ENCODE measurements at regions not wholly inside any gene's neighbourhood (a gene's known extent, or its start where the extent isn't known, plus 50 kb on each side); places are given as distances from the start of the nearest gene placed in this dataset.
A peak's percentile ranks its signal among the peaks of the same experiment; 100 is the strongest.

DNA sequence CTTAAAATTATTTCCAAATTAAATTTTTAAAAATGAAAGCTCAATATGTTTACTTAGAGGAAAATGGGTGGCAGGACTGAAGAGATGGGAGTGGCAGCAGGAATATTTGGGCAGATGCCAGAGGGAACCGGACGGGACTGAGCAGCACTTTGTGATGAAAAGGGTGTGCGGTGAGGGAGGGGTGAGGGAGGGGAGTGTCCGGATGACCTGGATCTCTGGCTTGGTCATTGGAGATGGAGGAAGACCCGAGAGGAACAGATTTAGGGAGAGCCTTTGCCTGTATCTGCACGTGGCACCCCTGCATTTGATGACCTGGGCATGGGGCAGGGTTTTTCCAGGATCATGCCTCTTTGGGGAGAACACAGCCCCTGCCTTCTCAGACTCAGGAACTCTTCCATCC is 201.1 kb upstream of the MVB12B start:
- DNase-seq (ENCODE audit: low read depth), result no peak

DNA sequence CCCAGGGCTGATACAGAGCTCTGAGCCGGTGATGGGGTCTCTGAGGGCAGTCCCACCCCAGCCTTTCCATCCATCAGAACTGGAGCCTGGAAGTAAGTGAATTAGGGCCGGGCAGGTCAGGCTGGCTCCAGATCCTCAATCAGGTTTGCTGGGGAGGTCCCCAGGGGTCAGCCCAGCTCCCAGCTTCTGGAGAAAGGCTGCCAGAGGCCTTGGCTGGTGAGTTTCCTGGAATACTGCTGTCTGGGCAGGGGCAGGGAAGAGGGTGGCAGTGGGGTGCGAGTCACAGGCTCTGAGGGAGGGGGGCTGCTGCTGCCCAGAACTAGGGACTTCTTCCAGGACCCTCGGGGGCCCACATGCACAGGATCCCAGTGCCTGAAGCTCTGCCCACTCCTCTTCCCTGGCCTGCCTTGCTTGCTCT is 200.6 kb upstream of the MVB12B start:
- no peak for DNase-seq (ENCODE audit: low read depth)

DNA sequence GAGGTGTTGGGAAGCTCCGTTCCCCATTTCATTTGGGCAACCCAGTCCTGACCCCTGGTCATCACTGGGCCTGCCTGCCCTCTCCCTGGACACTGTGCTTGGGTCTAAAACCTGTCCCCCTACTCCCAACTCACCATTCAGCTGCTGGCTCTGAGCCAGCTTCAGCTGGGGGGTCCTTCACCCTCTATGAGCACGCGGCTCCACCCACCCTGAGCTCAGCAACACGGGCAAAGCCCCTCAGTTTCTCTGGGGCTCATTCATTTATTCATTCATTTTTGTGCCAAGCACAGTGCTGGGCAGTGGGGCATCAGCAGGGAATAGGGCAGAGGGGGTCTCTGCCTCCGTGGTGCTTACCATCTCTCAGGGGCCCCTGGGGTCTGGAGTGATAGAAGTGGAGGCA is 199.8 kb upstream of the MVB12B start:
- DNase-seq (ENCODE audit: low read depth), result no peak

DNA sequence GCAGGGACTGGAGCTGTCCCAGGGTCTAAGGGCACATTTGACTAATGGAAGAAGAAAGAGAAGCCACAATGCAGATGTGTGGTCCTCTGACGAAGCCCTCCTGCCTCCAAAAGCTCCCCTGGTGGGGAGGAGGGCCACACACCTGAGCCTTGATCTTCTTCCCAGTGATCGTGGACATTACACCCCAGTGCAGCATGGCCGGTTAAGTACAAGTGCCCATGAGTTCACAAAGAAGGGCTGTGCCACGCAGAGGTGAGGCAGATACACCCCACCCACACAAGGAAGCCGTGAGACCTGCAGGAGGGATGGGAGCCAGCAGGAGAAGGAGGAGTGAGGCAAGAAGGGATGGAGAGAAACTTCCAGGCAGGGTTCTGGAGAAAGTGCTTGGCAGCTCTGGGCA is 199.0 kb upstream of the MVB12B start:
- DNase-seq (ENCODE audit: low read depth), result no peak

DNA sequence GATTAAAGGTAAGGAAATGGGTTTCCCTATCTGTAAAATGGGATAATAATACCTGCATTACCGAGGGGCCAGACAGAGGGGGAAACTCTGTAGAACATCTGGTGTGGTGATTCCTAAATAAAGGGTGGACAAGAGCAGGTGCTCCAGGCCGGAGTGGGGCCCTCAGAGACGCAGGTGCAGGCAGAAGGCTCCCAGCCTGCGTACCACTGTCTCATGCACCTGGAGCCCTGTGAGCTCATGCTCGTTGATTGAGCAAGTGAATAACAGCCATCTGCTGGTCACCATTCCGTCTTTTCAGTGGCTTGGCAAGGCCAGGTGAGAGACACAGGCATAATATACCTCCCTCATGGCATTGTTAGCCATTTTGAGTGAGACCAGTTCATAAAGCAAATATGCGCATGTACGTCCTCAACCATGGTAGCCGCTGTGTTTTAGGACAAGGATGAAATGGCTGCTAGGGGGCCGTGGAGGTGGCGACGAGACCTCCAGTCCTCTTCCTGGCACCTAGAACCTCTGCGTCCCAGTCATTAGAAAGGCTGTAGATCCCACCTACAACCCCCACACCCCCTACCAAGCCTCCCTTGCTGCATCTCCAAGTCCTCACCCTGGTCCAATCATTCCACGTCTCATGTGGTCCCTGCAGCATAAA is 198.0 kb upstream of the MVB12B start:
- DNase-seq (ENCODE audit: low read depth), result peak; percentile 0

DNA sequence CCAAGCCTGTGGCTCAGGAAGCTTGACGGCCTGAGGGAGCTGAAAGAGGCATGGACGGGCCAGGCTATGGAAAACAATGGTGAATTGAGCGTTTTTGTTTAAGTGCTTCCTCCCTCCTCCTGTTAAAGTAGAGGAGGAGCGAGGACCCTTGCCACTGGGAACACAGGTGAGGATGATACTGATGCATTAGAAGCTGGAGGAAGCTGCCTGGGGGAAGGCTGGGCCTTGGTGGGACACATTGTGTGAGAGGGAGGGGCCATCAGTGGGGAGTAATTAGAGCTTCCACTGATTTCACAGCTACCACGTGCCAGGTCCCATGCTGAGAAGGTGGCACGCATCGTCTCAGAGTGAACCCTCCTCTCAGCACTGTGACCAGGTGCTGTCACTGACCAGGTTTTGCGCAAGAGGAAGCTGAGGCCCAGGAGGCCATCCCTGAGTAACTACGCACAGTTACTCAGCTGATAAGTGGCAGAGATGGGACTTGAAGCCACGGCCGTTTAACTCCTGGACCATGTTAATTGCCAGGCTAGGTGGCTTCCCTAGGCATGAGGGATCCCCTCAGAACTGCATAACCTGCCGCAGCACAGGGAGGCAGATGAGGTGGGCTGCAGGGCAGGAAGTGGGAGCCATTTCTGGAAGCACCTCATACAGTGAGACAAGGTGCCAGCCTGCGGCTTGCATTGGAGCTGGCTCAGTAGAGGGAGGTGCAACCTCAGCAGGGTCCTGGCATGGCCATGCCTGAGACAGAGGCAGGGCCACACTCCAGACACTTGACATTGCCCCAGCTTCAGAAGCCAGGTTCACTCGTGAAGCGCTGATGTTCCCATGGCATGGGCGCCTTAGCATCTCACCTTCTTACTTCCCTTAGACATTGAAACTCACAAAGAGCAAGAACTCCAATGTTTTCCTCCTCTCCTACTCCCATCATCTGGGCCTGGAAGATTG is 195.3 kb upstream of the MVB12B start:
- DNase-seq (ENCODE audit: low read depth), result no peak

DNA sequence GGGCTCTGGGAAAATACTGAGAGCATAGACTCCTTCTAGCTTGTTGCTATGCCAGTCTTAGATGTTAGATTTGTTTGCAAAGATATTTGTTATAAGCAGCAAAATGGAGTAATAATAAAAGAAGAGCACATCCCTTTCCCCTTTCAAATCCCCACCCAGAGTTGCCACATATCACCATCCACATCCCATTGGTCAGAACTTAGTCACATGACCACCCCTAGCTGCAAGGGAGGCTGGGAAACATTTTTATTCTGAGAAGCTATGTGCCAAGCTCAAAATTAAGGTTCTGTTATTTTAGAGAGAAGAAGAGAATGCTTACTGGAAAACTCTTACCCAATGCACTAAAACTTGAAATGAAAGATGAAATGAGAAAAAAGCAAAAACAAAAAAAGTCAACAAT is 193.9 kb upstream of the MVB12B start:
- no peak for DNase-seq (ENCODE audit: low read depth)

DNA sequence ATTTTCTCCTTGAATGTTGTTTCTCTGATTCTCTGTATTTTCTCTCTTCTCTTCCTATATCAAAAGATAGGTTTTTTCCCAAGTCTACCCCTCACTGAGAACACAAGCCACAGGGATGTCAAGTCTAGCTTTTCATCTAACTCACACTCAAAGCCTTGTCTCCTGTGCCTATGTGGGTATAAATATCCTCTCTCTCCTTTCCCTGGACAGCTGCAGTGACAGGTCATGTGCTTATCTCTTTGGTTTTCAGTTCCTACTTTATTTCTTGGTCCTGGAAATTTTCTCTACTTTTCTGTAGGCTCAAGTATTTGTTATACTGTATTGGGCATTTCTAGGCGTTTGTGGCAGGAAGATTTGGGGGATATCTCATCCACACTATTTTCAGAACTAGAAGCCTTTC is 182.4 kb upstream of the MVB12B start:
- DNase-seq (ENCODE audit: low read depth), result no peak

DNA sequence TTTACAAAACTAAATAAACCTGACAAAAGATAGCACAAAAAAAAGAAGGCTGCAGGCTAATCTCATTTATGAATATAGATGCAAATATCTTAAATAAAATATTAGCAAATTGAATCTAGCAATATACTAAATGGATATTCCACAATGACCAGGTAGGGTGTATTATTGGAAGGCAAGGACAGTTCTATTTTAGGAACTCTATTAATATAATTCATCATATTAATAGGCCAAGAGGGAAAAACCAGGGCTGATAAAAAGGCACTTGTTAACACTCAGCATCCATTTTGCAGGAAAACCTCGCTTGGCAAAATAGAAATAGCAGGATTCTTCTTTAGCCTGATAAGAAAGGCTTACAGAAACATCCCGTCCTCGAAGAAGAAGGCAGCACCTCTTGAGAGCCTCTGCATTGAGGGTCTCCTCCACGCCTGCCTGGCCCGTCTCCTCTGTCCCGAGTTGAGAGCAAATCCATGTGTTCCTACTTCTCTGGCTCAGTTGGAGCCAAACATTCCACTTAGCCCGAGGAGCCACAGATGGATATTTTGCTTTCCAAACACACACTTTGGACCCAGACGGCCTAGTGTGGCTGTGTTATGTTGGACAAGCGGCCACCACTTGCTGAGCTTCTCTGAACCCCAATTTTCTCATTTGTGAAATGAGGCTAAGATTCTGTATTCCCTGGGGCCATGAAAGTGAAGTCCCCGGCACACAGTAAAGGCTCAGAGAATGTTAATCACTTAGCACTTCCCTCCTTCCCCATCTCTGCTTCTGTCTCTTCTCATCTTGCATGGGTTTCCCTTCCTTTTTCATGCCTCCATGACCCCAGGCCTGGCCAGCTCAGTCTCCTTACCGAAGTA is 181.8 kb upstream of the MVB12B start:
- no peak for DNase-seq (ENCODE audit: low read depth)

DNA sequence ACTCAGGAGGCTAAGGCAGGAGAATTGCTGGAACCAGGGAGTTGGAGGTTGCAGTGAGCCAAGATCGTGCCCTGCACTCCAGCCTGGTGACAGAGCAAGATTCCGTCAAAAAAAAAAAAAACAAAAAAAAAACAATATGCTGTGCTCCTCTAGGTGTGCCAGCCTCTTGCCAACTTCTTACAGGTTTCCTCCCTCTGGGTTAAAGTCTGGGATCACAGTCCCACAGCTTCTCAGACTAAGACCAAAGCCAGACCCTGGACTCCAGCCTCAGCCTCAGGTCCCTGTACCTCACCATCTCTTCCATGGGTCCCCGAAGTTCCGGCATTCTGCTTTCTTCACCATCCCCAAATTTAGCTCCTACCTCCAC is 180.8 kb upstream of the MVB12B start:
- DNase-seq (ENCODE audit: low read depth), result no peak

DNA sequence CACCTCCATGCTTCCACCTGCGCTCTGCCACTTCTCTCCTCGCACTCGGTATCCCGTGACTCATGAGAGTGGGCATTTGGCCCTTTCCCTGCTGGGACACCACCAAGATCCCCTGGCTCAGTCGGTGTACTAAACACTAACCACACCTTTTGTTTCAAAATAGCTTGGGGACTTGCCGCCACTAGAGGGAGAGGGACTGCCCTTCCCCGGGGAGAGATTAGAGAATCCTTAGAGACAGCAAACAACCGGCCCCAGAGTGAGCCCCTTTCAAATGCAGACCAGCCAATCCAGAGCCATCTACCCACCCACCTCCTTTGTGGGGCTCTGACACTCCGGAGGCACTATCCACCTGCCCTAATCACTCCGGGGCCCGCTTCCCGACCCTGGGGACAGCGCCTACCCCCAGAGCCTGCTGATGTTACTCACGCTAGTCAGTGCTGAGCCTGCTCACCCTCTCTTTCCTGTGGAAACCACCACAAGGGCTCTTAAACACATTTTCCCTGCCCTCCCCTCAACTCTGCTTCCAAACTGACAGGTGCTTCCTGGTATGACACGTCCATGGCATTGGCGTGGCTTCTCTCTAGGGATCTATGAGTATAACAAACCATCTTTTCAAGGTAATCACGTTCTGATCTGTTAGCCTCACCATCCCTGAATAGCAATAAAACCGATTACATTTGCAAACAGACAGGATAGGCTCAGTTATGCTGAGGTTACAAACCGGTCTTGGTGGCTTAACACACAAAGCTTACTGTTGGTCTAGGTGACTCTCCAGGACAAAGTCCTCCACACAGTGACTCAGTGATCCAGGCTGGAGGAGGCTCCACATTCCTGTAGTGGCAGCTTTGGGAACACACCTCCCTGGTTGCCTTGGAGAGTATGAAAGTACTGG is 180.1 kb upstream of the MVB12B start:
- peak; percentile 32 for DNase-seq (ENCODE audit: low read depth)

DNA sequence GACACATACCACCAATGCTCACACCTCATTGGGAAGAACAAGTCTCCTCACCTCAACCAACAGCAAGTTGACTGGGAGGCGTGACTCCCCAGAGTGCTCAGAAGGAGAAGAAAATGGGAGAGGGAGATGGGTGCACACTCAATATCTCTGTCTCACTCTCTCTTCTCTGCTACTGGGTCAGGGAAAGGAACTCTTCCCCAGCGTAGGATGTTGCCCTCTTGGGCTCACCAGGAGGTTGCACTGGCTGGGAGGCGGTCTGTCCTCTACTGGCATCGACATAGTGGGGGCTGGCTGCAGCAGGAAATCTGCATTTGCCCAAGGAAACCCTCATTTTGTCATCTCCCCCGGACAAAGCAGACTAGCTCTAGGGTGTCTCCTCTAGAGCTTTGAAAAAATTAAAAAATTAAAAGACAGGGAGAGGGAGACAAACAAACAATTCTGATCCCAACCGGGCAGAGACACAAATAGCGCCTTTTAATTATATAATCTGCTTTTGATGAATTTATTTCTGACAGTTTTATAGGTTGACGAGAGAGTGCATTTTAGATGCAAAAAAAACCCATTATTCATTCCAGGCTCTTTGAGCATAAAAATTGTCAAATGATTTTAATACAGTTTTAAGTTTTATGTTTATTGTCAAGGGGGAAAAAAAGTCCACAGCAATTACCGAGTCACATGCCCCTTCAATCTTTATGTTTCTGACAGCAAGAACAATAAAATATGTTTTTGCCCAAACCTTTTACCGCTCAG is 179.3 kb upstream of the MVB12B start:
- DNase-seq (ENCODE audit: low read depth), result no peak

DNA sequence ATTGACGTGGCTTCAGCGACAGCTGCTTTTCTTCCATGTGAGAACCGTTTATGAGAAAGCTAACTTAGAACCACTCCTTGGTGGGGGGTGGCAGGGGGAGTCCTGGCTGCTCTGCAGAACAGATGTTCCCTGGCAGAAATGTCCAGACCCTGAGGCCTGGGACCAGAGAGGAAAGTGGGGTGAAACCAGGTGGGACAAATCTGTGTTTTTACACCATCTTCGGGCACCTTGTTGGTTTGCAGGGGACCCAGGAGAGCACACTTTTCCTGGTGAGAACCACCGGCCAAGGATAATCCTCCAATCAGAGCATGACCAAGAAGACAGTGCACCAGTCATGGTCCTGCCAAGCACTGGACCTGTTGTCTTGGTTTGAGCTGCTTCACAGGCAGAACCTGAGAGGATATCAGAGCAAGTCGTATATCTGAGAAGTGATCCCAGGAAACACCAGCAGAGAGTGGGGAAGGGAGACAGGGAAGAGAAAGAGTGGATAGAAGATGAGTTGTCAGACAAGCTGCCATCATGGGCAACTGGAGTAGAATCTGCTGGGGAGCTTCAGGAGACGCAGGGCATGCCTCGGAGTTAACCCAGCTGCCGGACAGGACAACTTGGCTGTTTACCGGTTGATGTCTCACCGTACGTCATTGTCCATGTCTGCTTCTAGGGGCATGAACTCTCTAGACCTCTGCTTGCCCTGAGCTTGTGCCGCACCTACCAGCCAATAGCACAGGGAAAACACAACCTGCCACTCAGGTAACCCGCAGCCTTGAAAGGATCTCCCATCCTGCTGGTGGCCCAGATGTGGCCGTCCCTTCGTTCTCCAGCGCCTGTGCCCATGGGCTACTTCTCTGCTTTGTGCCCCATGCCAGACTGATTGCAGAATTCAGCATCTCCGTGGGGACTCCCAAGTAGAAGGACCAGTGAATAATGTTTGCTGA is 178.4 kb upstream of the MVB12B start:
- DNase-seq (ENCODE audit: low read depth), result no peak

DNA sequence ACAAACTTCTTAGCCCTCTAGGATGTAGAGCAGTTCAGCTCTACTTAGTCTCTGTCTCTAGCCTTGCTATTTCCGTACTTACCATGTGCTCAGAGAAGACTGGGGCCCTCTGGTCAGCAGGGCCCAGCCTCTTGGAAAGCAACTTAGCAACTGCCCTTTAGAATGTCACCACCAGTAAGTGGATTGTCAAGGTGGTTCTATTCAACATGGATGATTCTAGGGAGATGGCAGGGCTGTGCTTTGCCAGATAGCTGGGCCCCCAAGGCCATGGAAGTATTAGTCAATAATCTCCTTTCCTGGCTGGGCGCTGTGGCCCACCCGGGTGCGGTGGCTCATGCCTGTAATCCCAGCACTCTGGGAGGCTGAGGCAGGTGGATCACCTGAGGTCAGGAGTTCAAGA is 177.6 kb upstream of the MVB12B start:
- DNase-seq (ENCODE audit: low read depth), result no peak

DNA sequence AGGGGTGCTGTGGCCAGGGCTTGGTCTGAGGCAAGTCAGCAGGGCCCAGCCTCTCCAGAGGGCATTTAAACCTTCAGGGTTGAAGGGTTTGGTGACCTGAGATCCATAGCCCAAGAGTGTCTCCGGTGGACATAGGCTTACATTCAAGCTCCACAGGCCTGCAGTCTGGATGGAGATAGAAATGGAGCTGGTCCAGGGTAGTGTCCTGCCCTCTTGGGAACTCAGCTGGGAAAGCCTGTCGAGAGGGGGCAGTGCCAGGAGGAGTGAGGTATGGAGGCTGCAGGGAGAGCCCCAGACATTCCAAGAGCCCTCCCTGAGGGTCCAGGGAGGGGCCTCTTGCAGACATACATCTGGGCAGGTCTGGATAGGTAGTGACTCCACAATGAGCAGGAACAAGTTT is 177.0 kb upstream of the MVB12B start:
- DNase-seq (ENCODE audit: low read depth), result no peak

DNA sequence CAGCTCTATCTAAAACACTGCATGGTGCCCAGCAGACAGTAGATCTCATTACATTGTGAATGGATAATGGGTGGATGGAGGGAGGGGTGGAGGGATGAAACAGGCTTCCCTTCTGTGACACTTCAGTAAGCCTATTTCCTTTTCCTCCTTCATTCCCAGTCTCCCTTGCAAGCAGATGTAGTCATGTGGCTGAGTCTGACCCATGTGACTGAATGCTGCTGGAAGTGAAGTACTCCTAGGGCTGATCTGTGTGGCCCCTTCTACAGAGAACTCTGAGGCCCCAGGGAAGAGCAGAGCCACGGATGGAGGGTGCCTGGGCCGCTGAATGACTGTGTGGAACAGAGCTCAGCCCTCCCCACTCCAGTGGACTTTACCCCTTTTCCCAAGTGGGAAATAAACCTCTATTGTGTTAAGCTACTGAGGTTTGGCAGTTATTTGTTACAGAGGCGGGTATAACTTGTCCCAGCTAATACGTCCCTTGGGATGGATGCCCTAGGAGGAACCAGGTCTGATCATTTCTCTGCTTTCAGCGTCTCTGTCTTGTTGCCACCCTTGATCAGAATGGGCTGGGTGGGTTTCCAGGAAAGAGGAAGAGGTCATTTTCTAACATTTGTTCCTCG is 176.1 kb upstream of the MVB12B start:
- no peak for DNase-seq (ENCODE audit: low read depth)

DNA sequence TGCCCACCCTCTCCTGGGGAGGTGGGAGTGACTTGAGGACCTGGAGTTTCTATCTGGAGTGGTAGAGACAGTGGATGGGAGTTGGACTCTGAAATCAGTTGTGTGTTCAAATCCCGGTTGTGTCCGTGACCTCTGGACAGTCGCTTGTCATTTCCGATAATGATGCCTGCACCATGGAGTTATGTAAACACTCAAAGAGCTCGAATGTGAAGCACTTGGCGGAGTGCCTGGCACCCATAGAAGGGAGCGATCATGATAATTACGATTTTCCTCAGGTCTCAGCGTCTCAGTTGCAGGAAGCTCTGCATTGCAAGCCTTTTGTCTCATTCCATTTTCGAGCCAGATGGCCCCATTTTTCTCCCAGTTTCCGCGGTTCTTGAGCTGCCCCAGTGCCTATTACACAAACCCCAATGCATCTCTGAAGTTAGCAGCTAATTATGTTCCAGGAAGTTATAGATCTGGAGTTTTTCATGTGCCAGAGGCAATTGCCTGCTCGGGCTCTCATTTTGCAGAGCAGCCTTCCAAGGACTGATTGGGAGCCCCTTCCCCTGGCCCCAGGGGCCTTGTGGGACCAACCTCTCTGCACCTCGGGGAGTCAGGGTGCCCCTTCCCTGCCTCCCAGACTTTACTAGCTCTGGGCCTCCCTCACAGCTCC is 175.5 kb upstream of the MVB12B start:
- DNase-seq (ENCODE audit: low read depth), result peak; percentile 36

DNA sequence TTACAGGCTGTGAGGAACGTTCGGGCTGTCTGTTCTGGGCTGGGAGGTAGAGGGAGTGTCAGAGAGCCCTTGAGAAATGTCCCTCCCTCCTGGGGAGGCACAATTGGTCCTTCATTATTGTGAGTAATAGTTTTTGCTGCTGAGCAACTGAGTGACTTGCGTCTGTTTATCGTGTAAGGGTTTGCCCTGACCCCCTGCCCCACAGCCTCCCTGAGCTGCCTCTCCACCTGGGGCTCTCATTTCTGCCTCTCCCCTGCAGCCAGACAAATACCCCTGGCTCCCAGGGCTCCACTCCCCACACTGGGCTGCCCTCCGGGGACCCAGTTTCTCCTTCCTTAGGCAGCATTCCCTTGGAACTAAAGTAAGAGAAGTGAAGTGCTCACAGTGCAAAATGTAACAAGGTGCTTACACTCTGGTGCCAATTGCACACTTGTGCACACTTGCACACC is 174.9 kb upstream of the MVB12B start:
- DNase-seq (ENCODE audit: low read depth), result peak; percentile 35

Data from Daoy (cell line).